Liver (tissue), 8 donors: ENCODE measurements at regions not wholly inside any gene's neighbourhood (a gene's known extent, or its start where the extent isn't known, plus 50 kb on each side); places are given as distances from the start of the nearest gene placed in this dataset.

ENCODE experiments used
- DNase-seq: peaks from one replicate; pipeline ENCODE4 v3.0.0-alpha.2; 2017; ENCODE audit warnings: low spot score
- H3K27ac ChIP-seq, 2 donors: one replicate each; pipeline ENCODE4 v1.7.0; 2013; ENCODE audit warnings: inconsistent platforms in 2 of 2, low read length in 2 of 2, control low read depth in 1 of 2, low read depth in 1 of 2, mild to moderate bottlenecking in 1 of 2
- H3K27me3 ChIP-seq, 4 donors: one replicate each; pipeline versions ENCODE4 v1.6.1 to v1.7.0; 2013; ENCODE audit warnings: low read length in 3 of 4, inconsistent platforms in 1 of 4, mild to moderate bottlenecking in 1 of 4, moderate library complexity in 1 of 4; ENCODE audit not compliant: control insufficient read depth in 4 of 4, insufficient read depth in 4 of 4
- H3K36me3 ChIP-seq, 4 donors: one replicate each; pipeline versions ENCODE4 v1.6.1 to v1.7.0; 2013; ENCODE audit warnings: low read length in 3 of 4, mild to moderate bottlenecking in 3 of 4, low read depth in 1 of 4, moderate library complexity in 1 of 4; ENCODE audit not compliant: control insufficient read depth in 4 of 4, insufficient read depth in 3 of 4
- H3K4me1 ChIP-seq, 4 donors: one replicate each; pipeline versions ENCODE4 v1.6.1 to v1.7.0; 2013; ENCODE audit warnings: low read length in 3 of 4, mild to moderate bottlenecking in 3 of 4, moderate library complexity in 1 of 4; ENCODE audit not compliant: control insufficient read depth in 4 of 4, insufficient read depth in 4 of 4
- H3K4me3 ChIP-seq, 3 donors: one replicate each; pipeline versions ENCODE4 v1.6.1 to v1.7.0; 2013; ENCODE audit warnings: low read length in 3 of 3, control low read depth in 1 of 3, low read depth in 1 of 3, mild to moderate bottlenecking in 1 of 3
- H3K9ac ChIP-seq, 2 donors: one replicate each; pipeline ENCODE4 v1.7.0; 2013; ENCODE audit warnings: low read length in 2 of 2, mild to moderate bottlenecking in 2 of 2, moderate library complexity in 2 of 2, control low read depth in 1 of 2, low read depth in 1 of 2
- H3K9me3 ChIP-seq, 4 donors: one replicate each; pipeline versions ENCODE4 v1.6.1 to v1.7.0; 2013; ENCODE audit warnings: low read length in 3 of 4; ENCODE audit not compliant: control insufficient read depth in 4 of 4
- EGR1 ChIP-seq, 2 donors: IDR thresholded peaks; 2 replicates each; pipeline ENCODE4 v1.6.1; 2016 to 2018; ENCODE audit warnings: antibody characterized with exemption in 2 of 2, low read depth in 2 of 2
- FOXA1 ChIP-seq: IDR thresholded peaks from 2 replicates; pipeline ENCODE4 v1.6.1; 2016; ENCODE audit warnings: antibody characterized with exemption
- FOXA2 ChIP-seq: IDR thresholded peaks from 2 replicates; pipeline ENCODE4 v1.6.1; 2016; ENCODE audit warnings: antibody characterized with exemption
- GABPA ChIP-seq, 2 donors: IDR thresholded peaks in 1 of 2; conservative IDR thresholded peaks in 1 of 2; 2 replicates each; pipeline ENCODE4 v1.6.1; 2016; ENCODE audit warnings: antibody characterized with exemption in 2 of 2, mild to moderate bottlenecking in 1 of 2, moderate library complexity in 1 of 2
- HNF4A ChIP-seq, 2 donors: conservative IDR thresholded peaks; 2 replicates each; pipeline ENCODE4 v1.6.1; 2016; ENCODE audit warnings: antibody characterized with exemption in 2 of 2, mild to moderate bottlenecking in 2 of 2
- JUND ChIP-seq, 2 donors: IDR thresholded peaks; 2 replicates each; pipeline ENCODE4 v1.6.1; 2016; ENCODE audit warnings: antibody characterized with exemption in 2 of 2
- NR2F2 ChIP-seq: IDR thresholded peaks from 2 replicates; pipeline ENCODE4 v1.6.1; 2016; ENCODE audit warnings: antibody characterized with exemption
- RAD21 ChIP-seq, 2 donors: IDR thresholded peaks; 2 replicates each; pipeline ENCODE4 v1.6.1; 2016; ENCODE audit warnings: antibody characterized with exemption in 2 of 2, mild to moderate bottlenecking in 2 of 2
- SP1 ChIP-seq: IDR thresholded peaks from 2 replicates; pipeline ENCODE4 v1.6.1; 2018; ENCODE audit warnings: antibody characterized with exemption, mild to moderate bottlenecking
- TAF1 ChIP-seq: conservative IDR thresholded peaks from 2 replicates; pipeline ENCODE4 v1.6.1; 2016; ENCODE audit warnings: antibody characterized with exemption, mild to moderate bottlenecking
- YY1 ChIP-seq: IDR thresholded peaks from 2 replicates; pipeline ENCODE4 v1.6.1; 2016; ENCODE audit warnings: antibody characterized with exemption, mild to moderate bottlenecking
- WGBS: extraction: QIAGEN DNeasy Blood & Tissue Kit; methylation state at CpG from one replicate; pipeline ENCODE4 v1.1.7; 2013; 5-methylcytosine and 5-hydroxymethylcytosine counted together
- TF ChIP-seq, protein P1 (sequence below): fragments of 150-350 bp; IDR thresholded peaks from 2 replicates; pipeline ENCODE4 v1.5.1; 2017; ENCODE audit warnings: improper control_type of control experiment, low read depth, low read length; ENCODE audit not compliant: missing input control
- TF ChIP-seq, protein P2 (sequence below): IDR thresholded peaks from 2 replicates; pipeline ENCODE4 v1.6.1; 2016; ENCODE audit warnings: antibody characterized with exemption
- TF ChIP-seq, protein P3 (sequence below): IDR thresholded peaks from 2 replicates; pipeline ENCODE4 v1.6.1; 2016; ENCODE audit warnings: antibody characterized with exemption
- TF ChIP-seq, protein P4 (sequence below): IDR thresholded peaks from 2 replicates; pipeline ENCODE4 v1.6.1; 2016; ENCODE audit warnings: antibody characterized with exemption
- TF ChIP-seq, protein P5 (sequence below): IDR thresholded peaks from 2 replicates; pipeline ENCODE4 v1.6.1; 2016; ENCODE audit warnings: antibody characterized with exemption, mild to moderate bottlenecking
- donor health status: healthy.
- donor health status: healthy.
- donor health status: healthy.
- donor health status: healthy.
- donor health status: healthy.

DNA sequence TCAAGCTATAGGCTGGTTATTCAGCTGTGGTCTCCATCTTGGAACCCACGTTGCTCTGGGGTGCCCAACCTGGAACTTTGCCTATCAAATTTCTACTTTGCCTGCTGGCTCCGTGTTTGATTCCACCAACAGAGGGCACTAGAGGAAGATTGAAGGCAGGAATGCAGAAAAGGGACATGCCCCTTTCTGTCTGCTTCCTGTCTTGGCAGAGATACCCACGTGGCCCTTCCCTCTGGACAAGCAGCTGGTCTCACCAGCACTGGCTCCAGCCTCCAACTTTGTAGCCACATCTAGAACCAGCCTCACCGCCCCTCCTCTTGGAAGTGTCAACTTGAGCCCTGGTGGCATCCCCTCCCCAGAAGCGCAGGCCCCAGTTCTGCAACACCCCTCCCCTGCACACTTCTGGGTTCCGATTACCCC, 52.1 kb upstream of the ZNF438 start:
- H3K27me3 ChIP-seq: no peaks in the 10 kb centered on the region
- DNase-seq: peak; percentile 37
- no peak overlapping the region for H3K9ac ChIP-seq
- no peak for TF ChIP-seq GABPA (IDR thresholded peaks at IDR 0.05 in 1 of 2, conservative IDR thresholded peaks at IDR 0.05 in 1 of 2)
- no peak for TF ChIP-seq TAF1
- no peak for TF ChIP-seq EGR1 (IDR thresholded peaks at IDR 0.05; ENCODE audit: low read depth in 2 of 2)
- peak; percentile 76 to 92 for TF ChIP-seq RAD21 (IDR thresholded peaks at IDR 0.05)
- TF ChIP-seq, protein P1, sequence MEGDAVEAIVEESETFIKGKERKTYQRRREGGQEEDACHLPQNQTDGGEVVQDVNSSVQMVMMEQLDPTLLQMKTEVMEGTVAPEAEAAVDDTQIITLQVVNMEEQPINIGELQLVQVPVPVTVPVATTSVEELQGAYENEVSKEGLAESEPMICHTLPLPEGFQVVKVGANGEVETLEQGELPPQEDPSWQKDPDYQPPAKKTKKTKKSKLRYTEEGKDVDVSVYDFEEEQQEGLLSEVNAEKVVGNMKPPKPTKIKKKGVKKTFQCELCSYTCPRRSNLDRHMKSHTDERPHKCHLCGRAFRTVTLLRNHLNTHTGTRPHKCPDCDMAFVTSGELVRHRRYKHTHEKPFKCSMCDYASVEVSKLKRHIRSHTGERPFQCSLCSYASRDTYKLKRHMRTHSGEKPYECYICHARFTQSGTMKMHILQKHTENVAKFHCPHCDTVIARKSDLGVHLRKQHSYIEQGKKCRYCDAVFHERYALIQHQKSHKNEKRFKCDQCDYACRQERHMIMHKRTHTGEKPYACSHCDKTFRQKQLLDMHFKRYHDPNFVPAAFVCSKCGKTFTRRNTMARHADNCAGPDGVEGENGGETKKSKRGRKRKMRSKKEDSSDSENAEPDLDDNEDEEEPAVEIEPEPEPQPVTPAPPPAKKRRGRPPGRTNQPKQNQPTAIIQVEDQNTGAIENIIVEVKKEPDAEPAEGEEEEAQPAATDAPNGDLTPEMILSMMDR: peak; percentile 45
- TF ChIP-seq, protein P2, sequence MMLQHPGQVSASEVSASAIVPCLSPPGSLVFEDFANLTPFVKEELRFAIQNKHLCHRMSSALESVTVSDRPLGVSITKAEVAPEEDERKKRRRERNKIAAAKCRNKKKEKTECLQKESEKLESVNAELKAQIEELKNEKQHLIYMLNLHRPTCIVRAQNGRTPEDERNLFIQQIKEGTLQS: no peak
- no peak for TF ChIP-seq HNF4A (conservative IDR thresholded peaks at IDR 0.05)
- no peak for TF ChIP-seq FOXA1
- TF ChIP-seq SP1: no peak
- TF ChIP-seq, protein P3, sequence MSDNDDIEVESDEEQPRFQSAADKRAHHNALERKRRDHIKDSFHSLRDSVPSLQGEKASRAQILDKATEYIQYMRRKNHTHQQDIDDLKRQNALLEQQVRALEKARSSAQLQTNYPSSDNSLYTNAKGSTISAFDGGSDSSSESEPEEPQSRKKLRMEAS: no peak
- no peak for TF ChIP-seq YY1
- TF ChIP-seq, protein P4, sequence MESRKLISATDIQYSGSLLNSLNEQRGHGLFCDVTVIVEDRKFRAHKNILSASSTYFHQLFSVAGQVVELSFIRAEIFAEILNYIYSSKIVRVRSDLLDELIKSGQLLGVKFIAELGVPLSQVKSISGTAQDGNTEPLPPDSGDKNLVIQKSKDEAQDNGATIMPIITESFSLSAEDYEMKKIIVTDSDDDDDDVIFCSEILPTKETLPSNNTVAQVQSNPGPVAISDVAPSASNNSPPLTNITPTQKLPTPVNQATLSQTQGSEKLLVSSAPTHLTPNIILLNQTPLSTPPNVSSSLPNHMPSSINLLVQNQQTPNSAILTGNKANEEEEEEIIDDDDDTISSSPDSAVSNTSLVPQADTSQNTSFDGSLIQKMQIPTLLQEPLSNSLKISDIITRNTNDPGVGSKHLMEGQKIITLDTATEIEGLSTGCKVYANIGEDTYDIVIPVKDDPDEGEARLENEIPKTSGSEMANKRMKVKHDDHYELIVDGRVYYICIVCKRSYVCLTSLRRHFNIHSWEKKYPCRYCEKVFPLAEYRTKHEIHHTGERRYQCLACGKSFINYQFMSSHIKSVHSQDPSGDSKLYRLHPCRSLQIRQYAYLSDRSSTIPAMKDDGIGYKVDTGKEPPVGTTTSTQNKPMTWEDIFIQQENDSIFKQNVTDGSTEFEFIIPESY: no peak
- TF ChIP-seq JUND (IDR thresholded peaks at IDR 0.05): no peak
- H3K9me3 ChIP-seq: no peaks in the 10 kb centered on the region
- no peak overlapping the region for H3K4me3 ChIP-seq
- no peaks in the 10 kb centered on the region for H3K4me1 ChIP-seq
- 48% methylated on average over 6 of the region's 6 CpGs for WGBS
- H3K27ac ChIP-seq: no peak overlapping the region
- H3K36me3 ChIP-seq: no peaks in the 10 kb centered on the region

DNA sequence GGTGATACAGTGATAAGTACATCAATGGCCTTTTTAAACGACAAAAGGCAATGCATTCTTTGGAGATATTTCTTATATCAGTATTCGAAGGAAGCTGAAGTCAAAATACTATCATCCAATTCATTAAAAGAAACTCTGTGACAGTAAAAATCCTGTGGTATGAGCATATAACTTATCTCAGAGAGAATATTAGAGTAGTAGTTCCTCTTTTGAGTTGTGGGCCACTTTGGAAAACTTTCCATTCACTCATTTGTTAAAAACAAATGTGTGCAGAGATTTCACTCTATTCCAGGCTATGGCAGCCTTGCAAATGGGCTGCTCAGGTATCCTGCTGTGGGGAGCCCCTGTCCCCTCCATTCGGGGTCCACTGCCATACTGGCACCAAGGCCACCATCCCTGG, 55.3 kb upstream of the ZNF438 start:
- Histone ChIP-seq H3K27me3 (no peaks in the 10 kb centered on the region), H3K9ac (no peak overlapping the region), H3K27ac (no peak overlapping the region), H3K9me3 (no peaks in the 10 kb centered on the region), H3K36me3 (no peaks in the 10 kb centered on the region), H3K4me3 (no peak overlapping the region), H3K4me1 (no peaks in the 10 kb centered on the region)
- 85% methylated on average over 3 of the region's 3 CpGs for WGBS
- TF ChIP-seq RAD21 (IDR thresholded peaks at IDR 0.05) (no peak), SP1 (no peak), FOXA2 (no peak), TAF1 (no peak), YY1 (no peak), GABPA (IDR thresholded peaks at IDR 0.05 in 1 of 2, conservative IDR thresholded peaks at IDR 0.05 in 1 of 2) (no peak), JUND (IDR thresholded peaks at IDR 0.05) (no peak), FOXA1 (no peak), NR2F2 (no peak), EGR1 (IDR thresholded peaks at IDR 0.05; ENCODE audit: low read depth in 2 of 2) (no peak), HNF4A (conservative IDR thresholded peaks at IDR 0.05) (no peak)
- TF ChIP-seq, protein P2: no peak
- TF ChIP-seq, protein P3: no peak
- TF ChIP-seq, protein P1: no peak
- TF ChIP-seq, protein P5, sequence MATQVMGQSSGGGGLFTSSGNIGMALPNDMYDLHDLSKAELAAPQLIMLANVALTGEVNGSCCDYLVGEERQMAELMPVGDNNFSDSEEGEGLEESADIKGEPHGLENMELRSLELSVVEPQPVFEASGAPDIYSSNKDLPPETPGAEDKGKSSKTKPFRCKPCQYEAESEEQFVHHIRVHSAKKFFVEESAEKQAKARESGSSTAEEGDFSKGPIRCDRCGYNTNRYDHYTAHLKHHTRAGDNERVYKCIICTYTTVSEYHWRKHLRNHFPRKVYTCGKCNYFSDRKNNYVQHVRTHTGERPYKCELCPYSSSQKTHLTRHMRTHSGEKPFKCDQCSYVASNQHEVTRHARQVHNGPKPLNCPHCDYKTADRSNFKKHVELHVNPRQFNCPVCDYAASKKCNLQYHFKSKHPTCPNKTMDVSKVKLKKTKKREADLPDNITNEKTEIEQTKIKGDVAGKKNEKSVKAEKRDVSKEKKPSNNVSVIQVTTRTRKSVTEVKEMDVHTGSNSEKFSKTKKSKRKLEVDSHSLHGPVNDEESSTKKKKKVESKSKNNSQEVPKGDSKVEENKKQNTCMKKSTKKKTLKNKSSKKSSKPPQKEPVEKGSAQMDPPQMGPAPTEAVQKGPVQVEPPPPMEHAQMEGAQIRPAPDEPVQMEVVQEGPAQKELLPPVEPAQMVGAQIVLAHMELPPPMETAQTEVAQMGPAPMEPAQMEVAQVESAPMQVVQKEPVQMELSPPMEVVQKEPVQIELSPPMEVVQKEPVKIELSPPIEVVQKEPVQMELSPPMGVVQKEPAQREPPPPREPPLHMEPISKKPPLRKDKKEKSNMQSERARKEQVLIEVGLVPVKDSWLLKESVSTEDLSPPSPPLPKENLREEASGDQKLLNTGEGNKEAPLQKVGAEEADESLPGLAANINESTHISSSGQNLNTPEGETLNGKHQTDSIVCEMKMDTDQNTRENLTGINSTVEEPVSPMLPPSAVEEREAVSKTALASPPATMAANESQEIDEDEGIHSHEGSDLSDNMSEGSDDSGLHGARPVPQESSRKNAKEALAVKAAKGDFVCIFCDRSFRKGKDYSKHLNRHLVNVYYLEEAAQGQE: no peak
- TF ChIP-seq, protein P4: no peak
- DNase-seq: no peak
